Mesothelial cell of epicardium (in vitro differentiated cells): ENCODE measurements at regions not wholly inside any gene's neighbourhood (a gene's known extent, or its start where the extent isn't known, plus 50 kb on each side); places are given as distances from the start of the nearest gene placed in this dataset.

Source experiments
- DNase-seq, 2 experiments: peaks; one replicate each; pipeline ENCODE4 v3.0.0; 2021; ENCODE audit warnings: low spot score in 2 of 2; ENCODE audit not compliant: unreplicated experiment in 2 of 2
- H3K27ac Mint-ChIP-seq: 2 replicates; pipeline ENCODE4 v1.8.0; 2021; ENCODE audit warnings: mixed read lengths
- H3K27me3 Mint-ChIP-seq: 2 replicates; pipeline ENCODE4 v1.8.0; 2021; ENCODE audit warnings: low read depth, mixed read lengths
- H3K36me3 Mint-ChIP-seq: 2 replicates; pipeline ENCODE4 v1.8.0; 2021; ENCODE audit warnings: mixed read lengths
- H3K4me1 Mint-ChIP-seq: 2 replicates; pipeline ENCODE4 v1.8.0; 2021; ENCODE audit warnings: mixed read lengths
- H3K4me3 Mint-ChIP-seq: 2 replicates; pipeline ENCODE4 v1.8.0; 2021; ENCODE audit warnings: mild to moderate bottlenecking, moderate library complexity, mixed read lengths
- H3K9me3 Mint-ChIP-seq: 2 replicates; pipeline ENCODE4 v1.8.0; 2021; ENCODE audit warnings: mixed read lengths
- TF ChIP-seq, protein P1 (sequence below): fragments of 200-600 bp; sonication (generic); IDR thresholded peaks from one replicate; pipeline ENCODE4 v1.5.0; 2021; ENCODE audit warnings: antibody characterized with exemption; ENCODE audit not compliant: unreplicated experiment

DNA sequence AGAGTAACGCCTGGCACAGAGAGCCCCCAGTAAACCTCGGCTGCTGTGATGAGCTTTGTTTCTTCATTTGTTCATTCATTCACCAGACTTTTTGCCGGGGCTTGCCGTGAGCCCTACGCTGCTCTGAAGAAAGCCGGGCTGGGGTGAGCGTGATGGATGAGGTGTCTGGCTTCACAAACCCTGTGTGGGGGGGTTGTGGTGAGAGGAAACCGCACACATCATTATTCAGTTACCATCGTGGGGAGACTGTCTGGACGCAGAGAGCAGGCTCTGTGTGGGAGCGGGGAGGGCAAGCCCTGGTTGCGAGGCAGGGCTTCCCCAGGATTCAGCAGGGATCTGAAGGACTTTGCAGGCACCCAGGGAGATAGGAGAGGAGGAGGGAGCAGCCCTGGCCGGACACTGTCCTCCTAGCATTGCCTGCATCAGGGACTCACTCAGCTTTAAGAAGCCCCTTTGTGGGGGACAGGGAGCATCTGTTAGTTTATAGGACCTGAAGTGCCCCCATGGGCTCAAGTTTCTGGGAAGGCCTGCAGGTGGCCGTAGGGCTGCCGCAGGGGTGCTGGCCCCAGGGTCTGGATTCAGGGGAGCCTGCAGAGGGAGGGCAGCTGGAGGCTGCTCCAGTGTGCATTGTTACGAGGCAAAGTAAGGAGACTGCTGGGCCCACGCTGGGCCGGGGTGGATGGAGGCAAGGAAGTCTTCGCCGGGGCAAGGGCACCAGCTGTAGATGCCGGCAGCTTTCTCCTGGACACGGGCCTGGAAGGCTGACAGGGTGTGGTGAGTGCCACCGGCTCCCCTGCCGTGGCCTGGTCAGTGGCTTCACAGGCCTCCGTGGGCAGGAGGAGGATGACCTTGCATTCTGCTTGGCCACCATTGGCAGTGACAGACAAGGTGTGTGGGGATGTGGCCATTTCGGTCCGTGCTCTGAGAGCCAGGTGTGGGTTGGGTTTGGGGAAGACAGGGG, 334.5 kb downstream of the SEC14L1 start:
- TF ChIP-seq, protein P1, sequence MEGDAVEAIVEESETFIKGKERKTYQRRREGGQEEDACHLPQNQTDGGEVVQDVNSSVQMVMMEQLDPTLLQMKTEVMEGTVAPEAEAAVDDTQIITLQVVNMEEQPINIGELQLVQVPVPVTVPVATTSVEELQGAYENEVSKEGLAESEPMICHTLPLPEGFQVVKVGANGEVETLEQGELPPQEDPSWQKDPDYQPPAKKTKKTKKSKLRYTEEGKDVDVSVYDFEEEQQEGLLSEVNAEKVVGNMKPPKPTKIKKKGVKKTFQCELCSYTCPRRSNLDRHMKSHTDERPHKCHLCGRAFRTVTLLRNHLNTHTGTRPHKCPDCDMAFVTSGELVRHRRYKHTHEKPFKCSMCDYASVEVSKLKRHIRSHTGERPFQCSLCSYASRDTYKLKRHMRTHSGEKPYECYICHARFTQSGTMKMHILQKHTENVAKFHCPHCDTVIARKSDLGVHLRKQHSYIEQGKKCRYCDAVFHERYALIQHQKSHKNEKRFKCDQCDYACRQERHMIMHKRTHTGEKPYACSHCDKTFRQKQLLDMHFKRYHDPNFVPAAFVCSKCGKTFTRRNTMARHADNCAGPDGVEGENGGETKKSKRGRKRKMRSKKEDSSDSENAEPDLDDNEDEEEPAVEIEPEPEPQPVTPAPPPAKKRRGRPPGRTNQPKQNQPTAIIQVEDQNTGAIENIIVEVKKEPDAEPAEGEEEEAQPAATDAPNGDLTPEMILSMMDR: no peak
- H3K27me3 Mint-ChIP-seq: no peaks in the 10 kb centered on the region
- H3K4me3 Mint-ChIP-seq: peak overlapping the region; percentile 41
- H3K27ac Mint-ChIP-seq: peak overlapping the region; percentile 64
- no peak for DNase-seq
- peaks cover 6% of the 10 kb centered on the region for H3K36me3 Mint-ChIP-seq
- H3K9me3 Mint-ChIP-seq: no peaks in the 10 kb centered on the region
- peaks cover 91% of the 10 kb centered on the region for H3K4me1 Mint-ChIP-seq

DNA sequence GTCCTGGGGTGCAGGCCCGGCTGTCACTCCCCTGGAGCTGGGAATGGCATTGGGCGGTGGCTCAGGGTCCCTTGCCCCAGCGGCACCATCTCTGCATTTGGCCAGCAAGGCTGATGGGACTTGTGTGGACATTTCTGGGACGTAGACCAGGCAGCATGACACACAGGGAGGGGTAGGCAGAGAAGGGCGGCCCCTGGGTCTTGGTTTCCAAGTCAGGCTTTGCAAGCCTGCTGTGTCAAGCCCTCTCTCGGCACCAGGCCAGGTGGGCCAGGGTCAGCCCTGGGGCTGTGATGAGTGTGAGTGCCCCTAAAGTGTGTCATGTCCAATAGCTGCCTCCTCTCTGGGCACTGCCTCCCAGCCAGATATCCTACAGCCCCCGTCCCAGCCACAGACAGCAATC, 335.2 kb downstream of the SEC14L1 start:
- H3K27me3 Mint-ChIP-seq: no peaks in the 10 kb centered on the region
- no peaks in the 10 kb centered on the region for H3K36me3 Mint-ChIP-seq
- TF ChIP-seq, protein P1: no peak
- H3K9me3 Mint-ChIP-seq: no peaks in the 10 kb centered on the region
- H3K4me1 Mint-ChIP-seq: peaks cover 87% of the 10 kb centered on the region
- H3K4me3 Mint-ChIP-seq: no peak overlapping the region
- peak in 1 of 2 experiments; percentile 16 for DNase-seq
- H3K27ac Mint-ChIP-seq: peak overlapping the region; percentile 64

- TF ChIP-seq, protein P1: no peak
- H3K36me3 Mint-ChIP-seq: peaks cover 1% of the 10 kb centered on the region
- no peak overlapping the region for H3K27ac Mint-ChIP-seq
- H3K4me3 Mint-ChIP-seq: no peak overlapping the region
- H3K4me1 Mint-ChIP-seq: peaks cover 87% of the 10 kb centered on the region
- H3K9me3 Mint-ChIP-seq: no peaks in the 10 kb centered on the region
- no peaks in the 10 kb centered on the region for H3K27me3 Mint-ChIP-seq
- DNase-seq: no peak
These were observed 335.7 kb downstream of the SEC14L1 start for GRCh38 chr17:77476498-77476897.

DNA sequence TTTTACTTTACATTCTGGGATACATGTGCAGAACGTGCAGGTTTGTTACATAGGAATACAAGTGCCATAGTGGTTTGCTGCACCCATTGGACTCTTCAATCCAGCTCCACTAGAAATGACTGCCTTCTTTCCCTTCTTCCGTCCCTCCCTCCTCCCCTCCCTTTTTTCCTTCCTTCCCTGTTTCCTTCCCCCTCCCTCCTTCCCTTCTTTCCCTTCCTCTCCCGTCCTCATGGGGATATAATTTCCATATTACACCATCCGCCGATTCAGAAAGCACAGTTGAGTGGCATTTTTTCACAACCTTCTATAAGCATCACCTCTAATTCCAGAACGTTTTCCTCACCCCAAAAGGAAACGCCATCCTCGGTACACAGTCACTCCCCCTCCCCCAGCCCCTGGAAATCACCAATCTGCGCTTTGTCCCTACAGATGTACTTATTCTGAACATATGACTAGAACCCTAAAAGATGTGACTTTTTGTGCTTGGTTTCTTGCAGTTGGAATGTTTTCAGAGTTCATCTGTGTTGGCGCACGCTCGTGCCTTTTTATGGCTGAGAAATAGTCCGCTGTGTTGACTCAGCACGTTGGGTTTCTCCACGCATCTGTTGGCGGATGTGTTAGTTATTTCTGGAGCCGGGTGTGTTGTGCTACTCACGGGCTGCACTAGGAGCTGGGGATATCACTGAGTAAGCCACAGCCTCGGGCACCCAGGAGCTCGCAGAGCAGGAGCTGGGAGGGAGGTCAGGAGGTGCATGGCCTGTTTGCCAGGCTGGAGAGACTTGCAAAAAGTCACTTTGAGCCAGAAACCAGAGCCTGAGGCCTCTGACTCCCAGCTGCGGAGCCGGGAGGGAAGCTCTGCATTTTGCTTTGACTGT, 336.4 kb downstream of the SEC14L1 start:
- TF ChIP-seq, protein P1: no peak
- Mint-ChIP-seq H3K4me3 (peak overlapping the region; percentile 30), H3K36me3 (peaks cover 4% of the 10 kb centered on the region), H3K27ac (peak overlapping the region; percentile 65), H3K27me3 (no peaks in the 10 kb centered on the region), H3K9me3 (no peaks in the 10 kb centered on the region), H3K4me1 (peaks cover 83% of the 10 kb centered on the region)
- DNase-seq: no peak

DNA sequence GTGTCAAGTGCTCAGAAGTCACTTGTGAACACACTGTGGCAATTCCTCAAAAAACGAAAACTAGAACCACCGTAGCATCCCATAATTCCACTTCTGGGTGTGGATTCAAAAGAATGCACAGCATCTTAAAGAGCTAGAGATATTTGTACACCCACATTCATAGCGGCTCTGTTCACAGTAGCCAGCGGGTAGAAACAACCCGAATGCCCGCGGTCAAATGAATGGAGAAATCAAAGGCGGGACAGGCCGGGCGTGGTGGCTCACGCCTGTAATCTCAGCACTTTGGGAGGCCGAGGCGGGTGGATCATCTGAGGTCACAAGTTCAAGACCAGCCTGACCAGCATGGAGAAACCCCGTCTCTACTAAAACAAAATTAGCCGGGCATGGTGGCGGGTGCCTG, 337.5 kb downstream of the SEC14L1 start:
- no peak overlapping the region for H3K4me3 Mint-ChIP-seq
- no peak for DNase-seq
- H3K36me3 Mint-ChIP-seq: peaks cover 6% of the 10 kb centered on the region
- no peaks in the 10 kb centered on the region for H3K9me3 Mint-ChIP-seq
- TF ChIP-seq, protein P1: no peak
- H3K27me3 Mint-ChIP-seq: no peaks in the 10 kb centered on the region
- H3K4me1 Mint-ChIP-seq: peaks cover 72% of the 10 kb centered on the region
- no peak overlapping the region for H3K27ac Mint-ChIP-seq
